ENCODE measurements at regions not wholly inside any gene's neighbourhood (a gene's known extent, or its start where the extent isn't known, plus 50 kb on each side); places are given as distances from the start of the nearest gene placed in this dataset.

DNA sequence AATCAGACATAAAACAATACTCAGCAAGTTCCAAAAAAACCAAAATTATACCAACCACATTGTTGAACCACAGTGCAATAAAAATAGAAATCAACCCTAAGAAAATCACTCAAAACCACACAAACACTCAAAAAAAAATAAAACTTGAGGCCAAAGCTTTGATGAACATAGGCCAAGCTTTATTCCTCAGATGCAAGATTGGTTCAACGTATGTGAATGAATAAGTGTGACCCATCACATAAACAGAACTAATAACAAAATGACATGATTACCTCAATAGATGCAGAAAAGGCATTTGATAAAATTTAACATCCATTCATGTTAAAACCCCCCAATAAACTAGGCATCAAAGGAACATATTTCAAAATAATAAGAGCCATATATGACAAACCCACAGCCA lies 506.1 kb upstream of the FZD8 start:
- FAIRE-seq = no peak

DNA sequence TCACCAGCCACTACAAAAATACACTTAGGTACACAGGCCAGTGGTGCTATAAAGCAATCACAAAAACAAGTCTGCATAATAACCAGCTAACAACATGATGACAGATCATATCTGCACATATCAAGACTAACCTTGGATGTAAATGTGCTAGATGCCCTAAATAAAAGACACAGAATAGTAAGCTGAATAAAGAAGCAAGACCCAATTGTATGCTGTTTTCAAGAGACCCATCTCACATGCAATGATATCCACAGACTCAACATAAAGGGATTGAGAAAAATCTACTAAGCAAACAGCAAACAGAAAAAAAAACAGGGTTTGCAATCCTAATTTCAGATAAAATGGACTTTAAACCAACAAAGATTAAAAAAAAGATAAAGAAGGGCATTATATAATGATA lies 505.4 kb upstream of the FZD8 start:
- FAIRE-seq = no peak

DNA sequence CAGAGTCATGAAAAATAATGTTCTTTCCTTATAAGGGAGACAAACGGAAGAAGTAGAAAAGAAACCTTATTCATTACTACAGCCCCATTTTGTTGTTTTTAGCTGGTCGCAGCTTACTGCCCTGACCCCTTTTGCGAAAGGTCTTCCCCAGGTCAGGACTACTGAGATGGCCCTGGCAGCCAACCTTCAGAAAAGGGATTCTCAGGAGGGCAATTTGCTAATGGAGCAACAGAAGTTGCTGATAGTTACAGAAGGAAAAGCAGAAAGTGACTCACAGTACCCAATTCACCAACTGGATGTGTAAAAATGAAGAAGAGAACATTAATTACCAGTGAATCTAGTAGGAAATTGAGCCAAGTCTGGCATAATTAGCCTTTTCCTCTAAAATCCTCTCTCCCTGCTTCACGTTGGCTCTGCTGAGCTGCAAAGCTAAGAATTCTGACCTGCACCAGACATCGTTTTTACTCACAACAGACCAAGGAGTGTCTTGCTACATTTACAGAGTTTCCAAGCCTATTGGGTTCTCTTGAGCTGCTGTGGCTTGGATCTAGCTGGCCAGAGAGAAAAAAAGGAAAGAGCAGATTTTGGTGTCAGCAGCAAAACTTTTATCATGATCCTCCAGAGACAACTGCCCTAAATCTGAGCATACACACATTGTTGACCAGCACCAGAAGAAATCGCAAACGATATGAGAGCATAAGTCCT lies 499.9 kb upstream of the FZD8 start:
- no peak for FAIRE-seq

DNA sequence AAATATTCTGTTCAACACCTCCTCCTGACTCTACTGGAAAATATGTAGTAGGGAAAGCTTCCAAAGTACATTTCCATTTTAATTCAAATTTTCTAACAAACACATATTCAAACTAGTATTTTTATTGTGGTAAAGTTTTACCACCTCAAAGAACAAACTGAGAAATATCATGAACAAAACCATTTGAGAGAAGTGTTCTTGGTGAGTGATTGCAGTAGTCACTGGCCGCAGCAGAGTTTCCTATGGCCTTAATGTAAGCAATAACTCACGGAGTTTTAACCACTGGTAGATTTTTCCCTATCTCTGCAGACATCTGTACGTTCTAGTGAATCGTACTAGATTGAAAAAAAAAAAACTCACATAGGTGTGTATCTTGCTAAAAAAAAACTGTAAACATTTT lies 487.0 kb upstream of the FZD8 start:
- no peak for FAIRE-seq

DNA sequence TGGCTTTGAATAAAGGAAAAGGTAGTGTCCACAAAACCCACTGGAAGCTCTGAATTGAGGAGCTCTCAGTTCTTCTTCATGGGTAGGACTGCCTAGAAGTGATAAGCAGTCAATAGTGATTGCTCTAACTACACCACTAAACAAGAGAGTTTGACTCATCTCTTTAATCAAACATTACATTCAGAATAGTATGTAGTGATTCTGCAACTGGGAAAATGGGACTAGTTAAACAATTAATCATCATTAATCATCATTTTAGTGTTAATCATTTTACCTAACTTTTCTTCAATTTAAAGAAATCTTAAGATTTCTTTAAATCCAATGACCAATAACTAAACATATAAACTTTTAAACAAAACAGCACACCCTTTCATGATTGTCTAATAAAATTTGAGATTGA lies 484.0 kb upstream of the FZD8 start:
- no peak for FAIRE-seq

DNA sequence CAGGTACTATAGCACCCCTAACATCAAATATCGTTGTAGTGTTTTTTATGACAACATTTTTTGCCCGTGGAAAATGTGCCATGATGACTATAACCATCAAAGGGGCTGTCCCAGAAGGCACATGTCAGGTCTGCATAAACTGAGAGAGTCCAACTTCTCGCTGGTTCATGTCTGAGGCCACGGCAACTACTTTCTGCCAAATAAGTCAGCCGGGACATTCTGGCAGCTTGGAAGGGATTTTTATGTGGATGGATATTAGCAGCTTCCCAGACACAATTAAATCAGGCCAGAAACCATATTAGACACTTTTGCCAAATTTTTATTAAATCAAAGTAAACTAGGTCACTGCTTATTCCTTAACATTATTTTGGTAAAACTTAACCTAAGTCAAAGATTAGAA lies 477.4 kb upstream of the FZD8 start:
- no peak for FAIRE-seq

DNA sequence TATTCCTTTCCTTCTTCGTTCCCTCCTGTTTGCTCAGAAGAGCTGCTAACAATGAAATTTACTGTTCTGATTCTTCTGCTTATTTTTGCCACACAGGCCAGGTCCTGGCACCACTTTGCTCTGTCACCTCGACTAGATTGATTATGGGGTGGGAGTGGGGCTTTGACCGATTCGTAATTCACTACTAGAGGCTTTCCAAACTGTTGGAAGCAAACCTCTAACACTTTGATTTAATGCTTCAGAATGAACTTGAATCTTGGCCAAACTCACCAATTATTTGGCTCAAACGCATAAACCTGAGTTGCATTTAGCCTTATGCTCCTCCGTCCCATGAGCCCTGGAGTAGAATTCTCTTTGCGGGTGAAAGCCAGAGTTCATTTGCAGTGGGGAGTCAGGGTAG lies 476.2 kb upstream of the FZD8 start:
- no peak for FAIRE-seq

DNA sequence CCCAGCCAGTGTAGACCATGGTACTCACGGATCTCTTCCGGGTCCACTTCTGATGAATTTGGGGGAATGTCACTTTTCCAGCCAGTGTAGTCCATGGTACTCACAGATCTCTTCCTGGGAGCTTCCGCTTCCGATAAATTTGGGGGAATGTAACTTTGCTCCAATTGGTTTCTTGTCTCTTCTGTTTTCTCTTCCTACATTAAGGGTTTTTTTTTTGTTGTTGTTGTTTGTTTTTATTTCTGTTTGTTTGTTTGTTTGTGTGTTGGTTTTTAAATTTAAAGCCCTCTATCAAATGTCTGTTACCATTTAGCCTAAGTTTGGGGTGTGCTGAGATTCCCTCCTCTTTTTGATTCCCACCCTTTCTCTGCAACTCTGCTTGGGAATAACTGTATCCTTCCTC lies 475.8 kb upstream of the FZD8 start:
- no peak for FAIRE-seq

DNA sequence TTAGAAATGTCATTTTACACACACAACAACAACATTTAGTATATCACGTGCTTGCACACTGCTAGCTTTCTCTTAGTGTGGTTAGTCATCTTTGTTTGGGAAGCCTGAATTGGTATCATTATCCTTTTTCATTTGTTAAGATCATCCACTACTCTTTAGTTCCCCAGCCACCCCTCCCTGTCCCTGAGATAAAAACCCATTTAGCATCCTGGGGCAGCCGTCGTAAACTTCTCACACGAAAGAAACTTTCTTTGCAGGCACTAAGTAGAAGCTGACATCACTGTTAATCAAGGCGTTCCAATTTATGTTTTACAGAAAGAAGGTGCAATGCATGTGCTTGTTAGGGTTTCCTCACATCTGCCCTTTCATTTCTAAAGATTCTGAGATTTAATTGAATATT lies 475.1 kb upstream of the FZD8 start:
- no peak for FAIRE-seq

DNA sequence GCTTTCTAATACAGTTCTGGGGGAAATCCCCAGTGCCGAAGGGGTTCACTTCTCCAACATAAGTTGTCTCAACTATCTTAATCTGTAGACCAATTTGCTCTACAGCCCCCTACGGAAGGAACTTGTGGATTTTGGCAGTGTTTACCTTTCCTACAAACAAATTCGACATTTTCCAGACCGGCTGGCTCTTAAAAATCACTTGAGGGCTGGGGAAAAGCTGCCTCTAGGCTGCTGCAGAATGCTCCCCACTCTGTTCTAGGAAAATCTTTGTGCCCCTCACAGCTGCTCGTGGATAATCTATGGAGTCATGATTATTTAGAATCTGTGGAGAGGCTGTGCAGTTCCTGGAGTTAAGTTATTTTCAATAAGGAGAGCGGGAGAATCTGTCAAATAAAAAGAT lies 474.6 kb upstream of the FZD8 start:
- no peak for FAIRE-seq

DNA sequence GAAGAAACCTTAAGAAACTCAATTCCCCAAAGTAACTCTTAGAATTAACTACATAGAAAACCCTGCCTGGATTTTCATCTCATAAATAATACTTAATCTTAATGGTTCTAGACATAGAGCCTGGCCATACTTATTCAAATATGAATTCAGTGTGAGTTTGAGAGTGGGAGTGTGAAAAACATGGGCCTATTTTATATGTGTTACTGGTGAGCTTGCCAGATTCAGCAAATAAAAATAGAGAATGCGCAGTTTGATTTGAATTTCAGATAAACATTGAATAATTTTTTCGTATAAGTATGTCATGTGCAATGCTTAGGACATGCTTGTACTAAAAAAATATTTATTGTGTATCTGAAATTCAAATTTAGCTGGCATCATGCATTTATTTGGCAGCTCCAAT lies 473.9 kb upstream of the FZD8 start:
- no peak for FAIRE-seq

DNA sequence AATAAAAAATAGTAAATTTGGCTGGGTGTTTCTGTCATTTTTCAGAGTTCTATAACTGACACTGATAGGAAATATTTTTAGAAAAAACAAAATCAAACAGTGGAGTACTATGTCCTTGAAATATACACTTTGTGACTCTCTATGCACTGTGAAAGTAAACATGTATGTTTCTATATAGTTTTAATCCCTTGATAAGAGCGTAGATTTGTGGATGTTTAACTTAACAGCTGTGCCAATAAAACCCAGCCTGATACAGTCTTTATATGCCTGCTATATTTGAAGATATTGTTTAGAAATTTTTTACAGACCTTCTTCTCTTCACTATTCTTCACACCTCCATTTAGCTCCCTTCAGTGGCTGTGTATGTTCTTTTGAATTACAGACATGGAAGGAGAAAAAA lies 473.3 kb upstream of the FZD8 start:
- no peak for FAIRE-seq

DNA sequence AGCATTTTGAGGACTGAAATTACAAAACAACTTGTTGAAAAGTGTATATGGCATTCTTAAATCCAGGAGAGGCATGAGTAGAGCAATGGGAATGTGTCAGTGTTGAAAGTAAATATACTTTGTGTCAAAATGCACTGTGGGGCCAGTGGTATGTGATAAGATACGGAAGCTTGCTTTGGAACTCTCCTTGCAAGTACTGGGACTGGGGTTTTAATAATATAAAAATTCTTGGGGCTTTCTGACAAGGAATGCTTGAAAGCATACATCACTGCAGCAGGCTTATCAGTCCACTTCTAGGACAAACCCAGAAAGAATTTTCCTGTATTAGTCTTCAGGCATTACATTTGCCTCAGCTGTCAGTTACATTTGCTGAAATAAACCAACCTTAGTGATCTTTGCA lies 472.8 kb upstream of the FZD8 start:
- no peak for FAIRE-seq

DNA sequence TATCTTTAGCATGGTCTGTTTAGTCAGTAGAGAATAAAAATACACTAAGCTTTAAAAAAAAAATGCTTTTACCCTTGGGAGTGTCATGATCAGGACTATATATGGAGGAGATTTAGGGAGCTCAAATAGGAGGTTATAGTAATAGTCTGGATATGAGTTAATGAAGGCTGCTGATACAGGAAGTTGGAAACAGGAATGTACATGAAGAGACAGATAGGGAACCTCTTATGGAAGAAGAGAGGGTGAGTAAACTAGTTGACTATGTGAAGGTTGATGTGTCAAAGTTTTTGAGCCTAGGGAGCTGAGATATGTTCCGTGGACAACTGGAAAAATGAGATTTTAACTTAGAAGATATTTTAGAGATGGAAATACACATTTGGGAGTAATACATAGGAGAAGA lies 472.0 kb upstream of the FZD8 start:
- no peak for FAIRE-seq

DNA sequence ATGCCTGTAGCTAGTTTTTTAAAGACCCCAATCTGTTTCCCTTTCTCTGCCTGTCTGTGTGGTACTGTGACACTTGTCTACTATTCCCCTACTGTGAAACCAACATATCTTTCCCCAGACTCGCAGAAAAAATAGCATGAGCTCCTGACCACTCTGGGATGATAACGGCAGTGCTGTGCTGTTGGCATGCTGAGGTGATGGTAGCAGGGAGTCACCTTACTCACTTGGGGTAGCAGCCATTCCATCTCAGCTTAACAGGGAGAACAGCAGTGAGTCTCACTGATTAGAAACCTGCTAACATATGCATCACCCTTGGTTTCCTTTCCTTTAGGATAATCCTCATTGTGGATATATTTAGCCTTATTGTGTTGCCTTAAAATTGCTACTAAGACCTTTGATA lies 469.6 kb upstream of the FZD8 start:
- FAIRE-seq = no peak

DNA sequence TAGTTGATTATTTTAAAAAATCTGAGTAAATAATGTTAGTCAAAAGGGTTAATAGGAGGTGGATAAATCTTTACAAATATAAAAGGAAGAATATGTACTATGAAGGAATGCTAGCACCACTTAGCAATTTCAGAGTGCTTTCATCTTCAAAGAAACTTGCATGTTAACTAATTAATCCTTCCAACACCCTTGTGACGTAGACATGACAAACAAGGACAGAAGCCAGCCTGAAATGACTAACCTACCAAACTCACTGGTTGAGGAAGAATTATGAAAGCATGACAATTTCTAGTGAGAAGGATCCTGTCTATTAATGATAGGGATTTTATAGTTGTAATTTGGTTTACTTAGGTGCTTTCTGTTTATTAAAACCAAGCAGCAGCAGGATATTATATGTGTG lies 468.0 kb upstream of the FZD8 start:
- no peak for FAIRE-seq

DNA sequence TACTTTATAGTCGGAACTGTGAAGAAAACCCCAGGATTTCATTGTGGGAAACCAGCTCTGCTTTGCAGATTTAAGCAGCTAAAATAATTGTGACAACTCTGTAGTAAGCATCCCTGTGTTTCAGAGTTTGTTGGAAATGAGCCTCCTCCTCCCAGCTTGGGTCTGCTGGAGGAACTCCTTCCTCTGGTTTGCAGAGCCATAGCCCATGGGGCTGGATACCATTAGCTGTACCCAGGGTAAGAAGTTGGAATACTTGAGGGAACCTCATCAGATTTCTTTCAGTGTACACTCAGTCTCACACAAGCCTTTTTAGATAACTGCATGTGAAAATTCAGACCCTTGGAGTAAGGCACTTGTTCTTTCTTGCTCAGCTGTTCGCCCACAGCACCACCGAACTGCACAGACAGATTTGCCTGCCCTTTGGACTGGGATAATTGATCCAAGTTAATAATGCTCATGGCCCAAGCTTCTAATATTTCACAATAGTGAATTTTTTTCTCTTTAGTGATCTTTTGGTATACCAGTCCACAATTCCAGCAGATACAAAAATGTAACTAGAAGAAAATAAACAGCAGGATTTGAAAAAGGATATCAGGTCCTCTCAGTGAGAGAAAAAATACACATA lies 467.4 kb upstream of the FZD8 start:
- FAIRE-seq = no peak

DNA sequence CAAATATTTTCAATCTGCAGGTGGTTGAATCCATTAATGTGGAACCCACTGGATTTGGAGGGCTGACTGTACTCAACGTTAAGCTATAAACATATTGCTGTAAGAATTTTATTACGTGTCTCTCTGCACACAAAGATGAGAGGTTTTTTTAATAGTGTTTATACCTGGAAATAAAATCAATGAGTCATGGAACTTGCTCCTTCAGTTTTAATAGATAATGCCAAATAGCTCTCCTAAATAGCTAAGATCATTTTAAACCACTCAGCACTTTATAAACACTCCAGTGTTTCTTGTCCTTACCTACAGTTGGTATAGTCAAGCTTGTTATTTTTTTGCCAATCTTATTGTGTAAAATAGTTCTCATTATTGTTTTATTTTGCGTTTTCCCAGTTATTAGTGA lies 455.6 kb upstream of the FZD8 start:
- no peak for FAIRE-seq

DNA sequence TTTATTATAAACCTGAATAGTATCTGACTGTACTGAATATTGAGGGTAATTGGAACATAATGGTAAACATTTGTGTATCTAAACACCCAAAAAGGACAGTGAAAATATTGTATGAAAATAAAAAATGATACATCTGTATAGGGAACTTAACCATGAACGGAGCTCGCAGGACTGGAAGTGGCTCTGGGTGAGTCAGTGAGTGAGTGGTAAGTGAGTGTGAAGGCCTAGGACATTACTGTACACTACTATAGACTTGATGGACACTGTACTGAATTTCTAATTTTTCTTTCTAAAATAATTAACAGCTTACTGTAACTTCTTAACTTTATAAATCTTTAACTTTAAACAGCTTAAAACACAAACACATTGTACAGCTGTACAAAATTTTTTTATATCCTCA lies 454.5 kb upstream of the FZD8 start:
- no peak for FAIRE-seq

DNA sequence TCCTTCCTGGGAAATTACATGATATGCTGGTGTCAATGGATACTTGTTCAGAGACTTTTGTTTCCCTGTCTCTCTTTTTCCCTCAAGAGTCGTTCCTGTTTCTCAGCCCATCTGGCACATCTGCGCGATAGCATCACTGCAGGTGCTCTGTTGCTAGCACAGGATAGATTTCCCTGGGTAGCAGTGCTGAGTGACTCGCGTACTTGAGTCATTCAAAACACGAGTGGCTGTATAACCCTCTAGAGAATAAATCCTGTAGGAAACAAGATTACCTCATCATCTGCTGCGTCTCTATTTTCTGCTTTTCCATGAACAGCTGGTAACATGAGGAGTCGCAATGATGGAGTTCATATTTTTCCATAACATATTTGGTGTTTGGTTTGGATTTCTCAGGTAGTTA lies 452.0 kb upstream of the FZD8 start:
- FAIRE-seq = no peak

DNA sequence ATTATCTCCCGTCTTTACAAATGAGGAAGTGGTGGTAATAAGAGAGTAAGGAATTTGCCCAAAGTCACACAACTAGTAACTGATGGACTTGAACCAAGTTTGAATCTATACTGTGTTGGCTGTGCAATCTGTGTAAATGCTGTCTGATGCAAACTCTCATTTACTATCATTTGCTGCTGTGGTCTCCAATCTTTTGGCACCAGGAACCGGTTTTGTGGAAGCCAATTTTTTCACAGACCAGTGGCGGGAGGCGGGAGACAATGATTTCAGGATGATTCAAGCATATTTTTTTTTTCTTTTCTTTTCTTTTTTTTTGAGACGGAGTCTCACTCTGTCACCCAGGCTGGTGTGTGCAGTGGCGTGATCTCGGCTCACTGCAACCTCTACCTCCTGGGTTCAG lies 450.0 kb upstream of the FZD8 start:
- no peak for FAIRE-seq

DNA sequence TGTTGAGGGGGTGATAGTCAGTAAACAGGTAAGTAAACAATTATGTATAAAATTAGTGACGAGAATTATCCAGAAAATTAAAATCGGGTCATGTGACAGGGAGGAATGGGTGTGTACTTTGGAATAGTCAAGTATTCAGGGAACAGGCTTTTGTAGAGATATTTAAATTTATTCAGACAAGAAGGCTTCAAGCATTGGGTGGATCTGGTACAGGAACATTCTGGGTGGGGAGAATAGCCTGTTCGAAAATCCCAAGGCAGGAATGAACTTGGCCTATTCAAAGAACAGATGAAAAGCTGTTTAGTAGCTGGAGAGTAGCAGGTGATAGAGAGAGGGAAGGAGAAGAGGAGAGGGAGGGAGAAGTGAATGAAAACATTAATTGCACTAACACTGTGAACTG lies 448.9 kb upstream of the FZD8 start:
- FAIRE-seq = no peak

DNA sequence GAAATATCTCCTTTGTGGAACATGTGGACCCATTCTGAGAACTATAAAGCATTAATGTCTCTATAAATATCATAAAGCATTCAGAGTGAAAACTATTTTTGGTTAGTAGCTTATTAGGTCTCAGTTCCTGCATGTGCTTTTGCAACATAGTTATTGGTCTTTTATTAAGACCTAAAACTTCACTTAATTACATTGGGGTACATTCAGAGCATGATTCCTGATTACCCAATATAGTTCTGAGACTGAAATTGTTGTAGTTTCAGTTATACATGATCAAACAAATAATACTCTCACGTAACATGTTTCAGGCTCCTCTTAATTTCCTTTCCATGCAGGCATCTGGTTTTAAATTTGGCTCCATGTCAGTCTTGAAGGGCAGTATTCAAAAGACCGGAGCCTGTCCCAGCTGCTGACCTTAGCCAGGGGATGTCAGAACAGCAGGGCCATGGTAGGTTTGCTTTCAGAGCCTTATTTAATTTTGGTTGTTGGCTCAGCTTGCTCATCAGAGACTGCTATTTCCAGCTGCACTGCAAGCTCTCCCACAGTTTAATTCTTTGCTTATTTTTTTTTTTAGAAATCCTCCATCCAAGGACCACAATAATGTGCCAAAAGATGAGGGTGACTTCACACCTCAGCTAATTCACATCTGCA lies 447.8 kb upstream of the FZD8 start:
- FAIRE-seq = no peak
